Sigmoid colon (tissue), 6 donors: ENCODE measurements at regions not wholly inside any gene's neighbourhood (a gene's known extent, or its start where the extent isn't known, plus 50 kb on each side); places are given as distances from the start of the nearest gene placed in this dataset.
"Not testable (repeated sequence)": the region's sequence is repeated elsewhere in the genome, so short reads cannot be mapped to it uniquely, and the experiment has no call there.

Experiments
- DNase-seq: peaks from one replicate; pipeline ENCODE4 v3.0.0-alpha.2; 2019
- H3K27ac ChIP-seq, 4 donors: fragments of 200-600 bp; sonication (generic); one replicate each; pipeline ENCODE4 v1.5.1; 2016 to 2019; ENCODE audit warnings: mild to moderate bottlenecking in 1 of 4
- H3K27me3 ChIP-seq, 3 donors: fragments of 200-600 bp; sonication (generic); one replicate each; pipeline ENCODE4 v1.5.1; 2019; ENCODE audit warnings: mild to moderate bottlenecking in 1 of 3
- H3K36me3 ChIP-seq, 4 donors: fragments of 200-600 bp; sonication (generic); one replicate each; pipeline ENCODE4 v1.5.1; 2016 to 2019
- H3K4me1 ChIP-seq, 4 donors: fragments of 200-600 bp; sonication (generic); one replicate each; pipeline ENCODE4 v1.5.1; 2017 to 2019
- H3K4me3 ChIP-seq, 4 donors: fragments of 200-600 bp; sonication (generic); one replicate each; pipeline ENCODE4 v1.5.1; 2017 to 2019; ENCODE audit warnings: mild to moderate bottlenecking in 2 of 4, moderate library complexity in 1 of 4
- H3K9me3 ChIP-seq, 4 donors: fragments of 200-600 bp in 3 of 4; sonication (generic) in 3 of 4; one replicate each; pipeline versions ENCODE4 v1.5.1 to v1.6.1; 2013 to 2019
- EP300 ChIP-seq, 4 donors: sonication (generic); formaldehyde crosslinking; IDR thresholded peaks; one replicate each; pipeline ENCODE4 v1.6.1; 2017; ENCODE audit warnings: antibody characterized with exemption in 4 of 4
- POLR2A ChIP-seq, 2 donors: fragments of 450-650 bp; IDR thresholded peaks; one replicate each; pipeline ENCODE4 v1.6.1; 2016; ENCODE audit warnings: antibody characterized with exemption in 2 of 2, mild to moderate bottlenecking in 2 of 2, moderate library complexity in 2 of 2
- POLR2AphosphoS5 ChIP-seq, 4 donors: sonication (generic); formaldehyde crosslinking; IDR thresholded peaks; one replicate each; pipeline ENCODE4 v1.6.1; 2017; ENCODE audit warnings: antibody characterized with exemption in 4 of 4
- WGBS, 2 donors: extraction: QIAGEN DNeasy Blood & Tissue Kit; methylation state at CpG; one replicate each; pipeline ENCODE4 v1.1.7; 2013; 5-methylcytosine and 5-hydroxymethylcytosine counted together
- intact Hi-C: fragments of 100-400 bp; cut with DNase I; formaldehyde crosslinking; loops from one replicate; pipeline ENCODE4 v1.15.1; 2023
- TF ChIP-seq, protein P1 (sequence below), 4 experiments: fragments of 450-650 bp in 3 of 4; fragments of 200-600 bp in 1 of 4; IDR thresholded peaks; one replicate each; pipeline ENCODE4 v1.5.1; 2016 to 2019; ENCODE audit warnings: antibody characterized with exemption in 4 of 4, mild to moderate bottlenecking in 3 of 4, moderate library complexity in 2 of 4
- donor health status: healthy with polysubstance abuse.
- donor health status: healthy.

DNA sequence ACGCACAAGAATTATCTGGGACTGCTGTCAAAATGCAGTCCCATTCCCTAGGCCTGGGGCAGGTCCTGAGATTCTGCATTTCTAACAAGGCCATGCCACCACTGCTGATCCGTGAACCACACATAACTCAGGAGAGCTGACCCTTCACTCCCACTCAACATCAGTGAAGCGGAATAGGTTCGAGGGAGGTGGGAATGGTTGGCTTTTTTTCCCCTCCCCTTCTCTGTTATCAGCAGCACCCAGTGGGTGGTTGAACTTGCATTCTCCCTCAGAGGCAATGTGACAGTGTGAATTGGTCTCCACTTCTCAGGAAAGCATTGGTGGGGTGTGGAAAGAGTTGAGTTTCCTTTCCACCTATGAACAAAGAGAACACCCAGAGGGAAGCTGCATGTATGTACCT is 344.3 kb downstream of the GADD45G start:
- intact Hi-C loops = no loop called here
- TF ChIP-seq POLR2A (IDR thresholded peaks at IDR 0.05) (no peak), POLR2AphosphoS5 (IDR thresholded peaks at IDR 0.05) (no peak), EP300 (IDR thresholded peaks at IDR 0.05) (no peak)
- TF ChIP-seq, protein P1, sequence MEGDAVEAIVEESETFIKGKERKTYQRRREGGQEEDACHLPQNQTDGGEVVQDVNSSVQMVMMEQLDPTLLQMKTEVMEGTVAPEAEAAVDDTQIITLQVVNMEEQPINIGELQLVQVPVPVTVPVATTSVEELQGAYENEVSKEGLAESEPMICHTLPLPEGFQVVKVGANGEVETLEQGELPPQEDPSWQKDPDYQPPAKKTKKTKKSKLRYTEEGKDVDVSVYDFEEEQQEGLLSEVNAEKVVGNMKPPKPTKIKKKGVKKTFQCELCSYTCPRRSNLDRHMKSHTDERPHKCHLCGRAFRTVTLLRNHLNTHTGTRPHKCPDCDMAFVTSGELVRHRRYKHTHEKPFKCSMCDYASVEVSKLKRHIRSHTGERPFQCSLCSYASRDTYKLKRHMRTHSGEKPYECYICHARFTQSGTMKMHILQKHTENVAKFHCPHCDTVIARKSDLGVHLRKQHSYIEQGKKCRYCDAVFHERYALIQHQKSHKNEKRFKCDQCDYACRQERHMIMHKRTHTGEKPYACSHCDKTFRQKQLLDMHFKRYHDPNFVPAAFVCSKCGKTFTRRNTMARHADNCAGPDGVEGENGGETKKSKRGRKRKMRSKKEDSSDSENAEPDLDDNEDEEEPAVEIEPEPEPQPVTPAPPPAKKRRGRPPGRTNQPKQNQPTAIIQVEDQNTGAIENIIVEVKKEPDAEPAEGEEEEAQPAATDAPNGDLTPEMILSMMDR (IDR thresholded peaks at IDR 0.05) = no peak
- Histone ChIP-seq H3K27ac (no peak overlapping the region), H3K4me1 (peaks cover 0 to 43% (median 29%) of the 10 kb centered on the region in 4 donors), H3K27me3 (no peaks in the 10 kb centered on the region), H3K9me3 (no peaks in the 10 kb centered on the region), H3K4me3 (no peak overlapping the region), H3K36me3 (no peaks in the 10 kb centered on the region)
- DNase-seq = no peak
- 95 to 97% methylated on average over 4 of the region's 4 CpGs for WGBS, 2 donors

DNA sequence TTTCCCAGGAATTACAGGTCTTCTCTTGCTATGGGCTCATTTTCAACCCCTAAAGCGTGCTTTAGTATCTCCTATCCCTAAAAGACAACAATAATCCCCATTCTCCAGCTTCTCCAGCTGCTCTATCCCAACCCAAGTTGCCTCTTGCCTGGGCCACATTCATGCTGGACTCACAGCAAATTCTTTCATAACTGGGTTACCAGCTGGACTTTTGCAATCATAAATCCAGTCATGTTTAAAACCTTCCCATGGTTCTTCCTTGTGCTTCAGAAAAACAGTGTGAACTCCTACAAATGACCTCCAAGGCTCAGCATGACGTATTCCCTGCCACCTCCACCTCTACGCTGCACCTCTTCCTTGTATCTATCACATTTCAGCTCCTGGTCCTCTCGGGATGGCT is 346.9 kb downstream of the GADD45G start:
- Histone ChIP-seq H3K27me3 (no peaks in the 10 kb centered on the region), H3K27ac (no peak overlapping the region), H3K36me3 (no peaks in the 10 kb centered on the region), H3K4me1 (peaks cover 0 to 32% (median 16%) of the 10 kb centered on the region in 4 donors), H3K9me3 (no peaks in the 10 kb centered on the region), H3K4me3 (no peak overlapping the region)
- WGBS, 2 donors = 84 to 89% methylated on average over 4 of the region's 4 CpGs
- TF ChIP-seq POLR2AphosphoS5 (IDR thresholded peaks at IDR 0.05) (no peak), EP300 (IDR thresholded peaks at IDR 0.05) (no peak), POLR2A (IDR thresholded peaks at IDR 0.05) (no peak)
- TF ChIP-seq, protein P1 (IDR thresholded peaks at IDR 0.05) = no peak
- no peak for DNase-seq
- intact Hi-C loops = no loop called here

DNA sequence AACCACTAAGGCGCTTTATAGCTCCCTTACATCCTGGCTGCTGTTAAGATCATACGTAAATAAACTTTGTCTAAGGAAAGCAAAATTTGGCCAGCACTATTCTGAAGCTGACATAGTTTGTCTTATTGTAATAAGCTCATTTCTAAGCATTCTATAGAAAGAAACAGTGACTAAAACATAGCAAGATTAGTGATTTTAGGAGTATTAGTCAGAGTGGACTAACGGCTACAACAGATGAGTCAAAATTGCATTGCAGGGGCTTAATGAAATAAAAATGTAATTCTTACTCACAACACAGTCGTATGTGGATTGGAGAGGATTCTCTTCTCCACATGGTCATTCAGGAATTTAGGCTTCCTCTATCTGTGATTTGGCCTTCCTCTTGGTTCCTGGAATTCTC is 347.6 kb downstream of the GADD45G start:
- H3K27me3 ChIP-seq = no peaks in the 10 kb centered on the region
- DNase-seq = no peak
- intact Hi-C loops = no loop called here
- H3K9me3 ChIP-seq = no peaks in the 10 kb centered on the region
- no peak overlapping the region for H3K4me3 ChIP-seq
- no peak for TF ChIP-seq EP300 (IDR thresholded peaks at IDR 0.05)
- TF ChIP-seq, protein P1 (IDR thresholded peaks at IDR 0.05) = no peak
- no peak for TF ChIP-seq POLR2AphosphoS5 (IDR thresholded peaks at IDR 0.05)
- TF ChIP-seq POLR2A (IDR thresholded peaks at IDR 0.05) = no peak
- H3K27ac ChIP-seq = no peak overlapping the region
- WGBS, 2 donors = 81 to 83% methylated on average over 4 of the region's 4 CpGs
- H3K4me1 ChIP-seq = peaks cover 0 to 32% (median 22%) of the 10 kb centered on the region in 4 donors
- H3K36me3 ChIP-seq = no peaks in the 10 kb centered on the region

DNA sequence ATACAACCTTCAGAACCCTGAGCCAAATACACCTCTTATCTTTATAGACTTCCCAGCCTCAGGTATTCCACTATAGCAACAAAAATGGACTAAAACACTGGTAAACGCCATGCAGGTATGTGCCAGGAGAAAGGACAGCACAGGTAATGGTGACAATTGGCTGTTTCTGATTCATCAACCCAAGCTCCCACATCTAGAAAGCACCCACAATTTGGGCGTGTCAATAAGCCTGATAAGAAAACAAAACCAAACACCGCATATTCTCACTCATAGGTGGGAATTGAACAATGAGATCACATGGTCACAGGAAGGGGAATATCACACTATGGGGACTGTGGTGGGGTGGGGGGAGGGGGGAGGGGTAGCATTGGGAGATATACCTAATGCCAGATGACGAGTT is 348.5 kb downstream of the GADD45G start:
- intact Hi-C loops, DNase-seq, H3K27ac ChIP-seq, H3K36me3 ChIP-seq, H3K27me3 ChIP-seq, H3K9me3 ChIP-seq, H3K4me3 ChIP-seq: not testable (repeated sequence)
- WGBS, 2 donors = 67 to 89% methylated on average over 4 of the region's 4 CpGs
- H3K4me1 ChIP-seq = peaks cover 0 to 33% (median 23%) of the 10 kb centered on the region in 4 donors

DNA sequence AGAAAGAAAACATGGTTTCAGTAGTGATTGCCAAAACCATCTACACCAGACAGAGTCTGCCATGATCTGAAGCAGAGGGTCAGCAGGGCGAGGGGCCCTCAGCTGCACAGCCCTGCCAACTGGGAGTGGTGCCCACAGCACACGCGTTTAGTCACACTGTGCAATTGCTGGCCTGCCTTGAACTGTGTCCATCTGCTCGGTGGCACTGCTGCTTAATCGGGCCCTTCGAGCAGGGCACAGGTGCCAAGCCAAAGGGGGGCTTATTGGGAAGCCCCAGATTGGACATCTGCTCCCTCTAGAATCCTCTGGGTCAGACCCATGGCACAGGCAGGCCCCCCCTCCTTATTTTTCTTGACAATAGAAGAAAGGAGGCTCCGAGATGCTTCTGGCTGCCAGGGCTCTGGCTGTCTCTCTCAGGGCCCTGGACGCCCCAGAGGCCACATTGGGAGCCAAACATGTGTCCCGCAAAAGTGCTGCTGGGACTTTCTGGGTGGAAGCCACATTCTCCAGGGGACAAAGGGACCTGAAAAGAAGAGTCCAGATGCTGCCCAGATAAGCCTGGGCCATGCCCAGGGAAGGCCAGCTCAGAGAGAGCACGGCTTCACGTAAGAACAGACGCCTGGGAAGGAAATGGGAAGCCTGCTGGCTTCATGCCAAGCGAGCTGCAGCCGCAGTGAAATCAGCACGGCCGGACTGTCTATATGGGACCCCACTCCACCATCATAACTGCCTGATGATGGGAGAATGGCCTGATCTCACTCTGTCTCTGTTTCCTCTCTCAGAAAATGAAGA is 349.2 kb downstream of the GADD45G start:
- peaks cover 0 to 33% (median 23%) of the 10 kb centered on the region in 4 donors for H3K4me1 ChIP-seq
- H3K27ac ChIP-seq = no peak overlapping the region
- no peak for DNase-seq
- no peaks in the 10 kb centered on the region for H3K27me3 ChIP-seq
- intact Hi-C loops = no loop called here
- no peak overlapping the region for H3K4me3 ChIP-seq
- H3K36me3 ChIP-seq = no peaks in the 10 kb centered on the region
- 78 to 80% methylated on average over 16 of the region's 16 CpGs for WGBS, 2 donors
- no peaks in the 10 kb centered on the region for H3K9me3 ChIP-seq
- no peak for TF ChIP-seq EP300 (IDR thresholded peaks at IDR 0.05)
- TF ChIP-seq POLR2AphosphoS5 (IDR thresholded peaks at IDR 0.05) = no peak
- TF ChIP-seq, protein P1 (IDR thresholded peaks at IDR 0.05) = no peak
- no peak for TF ChIP-seq POLR2A (IDR thresholded peaks at IDR 0.05)
